Natural killer cell (primary cell): ENCODE measurements at regions not wholly inside any gene's neighbourhood (a gene's known extent, or its start where the extent isn't known, plus 50 kb on each side); places are given as distances from the start of the nearest gene placed in this dataset.
A peak's percentile ranks its signal among the peaks of the same experiment; 100 is the strongest.

Experiments
- ATAC-seq, 3 donors: fragments of 150-1000 bp in 2 of 3; fragments of 200-7000 bp in 1 of 3; cut with Tn5 transposase; 1 replicate in 1 of 3; 2 replicates in 2 of 3; pipeline ENCODE4 v1.10.0; 2021; ENCODE audit warnings: mild to moderate bottlenecking in 2 of 3, moderate library complexity in 2 of 3
- DNase-seq, 2 donors: peaks; one replicate each; pipeline versions ENCODE4 v3.0.0 to v3.0.0-alpha.2; 2013 to 2021; ENCODE audit warnings: mixed read lengths in 1 of 2
- H3K27ac ChIP-seq: one replicate; pipeline ENCODE4 v1.5.1; 2013; ENCODE audit warnings: mild to moderate bottlenecking, low read length
- H3K27me3 ChIP-seq: one replicate; pipeline ENCODE4 v1.6.1; 2013; ENCODE audit warnings: low read length; ENCODE audit not compliant: control insufficient read depth, insufficient read depth
- H3K36me3 ChIP-seq: one replicate; pipeline ENCODE4 v1.6.1; 2013; ENCODE audit warnings: low read length; ENCODE audit not compliant: control insufficient read depth, insufficient read depth
- H3K4me1 ChIP-seq: one replicate; pipeline ENCODE4 v1.6.1; 2013; ENCODE audit warnings: low read length; ENCODE audit not compliant: control insufficient read depth, insufficient read depth
- H3K4me3 ChIP-seq: one replicate; pipeline ENCODE4 v1.5.1; 2013; ENCODE audit warnings: low read length
- H3K9me3 ChIP-seq: one replicate; pipeline ENCODE4 v1.6.1; 2013; ENCODE audit warnings: low read length; ENCODE audit not compliant: control insufficient read depth, insufficient read depth
- H3K27ac Mint-ChIP-seq, 2 donors: one replicate each; pipeline ENCODE4 v1.8.0; 2022; ENCODE audit warnings: mild to moderate bottlenecking in 2 of 2, mixed read lengths in 2 of 2, moderate library complexity in 1 of 2
- H3K27me3 Mint-ChIP-seq, 2 donors: one replicate each; pipeline ENCODE4 v1.8.0; 2022; ENCODE audit warnings: low read depth in 2 of 2, mixed read lengths in 2 of 2
- H3K36me3 Mint-ChIP-seq: one replicate; pipeline ENCODE4 v1.8.0; 2022; ENCODE audit warnings: mixed read lengths
- H3K4me1 Mint-ChIP-seq, 2 donors: one replicate each; pipeline ENCODE4 v1.8.0; 2022; ENCODE audit warnings: mixed read lengths in 2 of 2
- H3K4me3 Mint-ChIP-seq: one replicate; pipeline ENCODE4 v1.8.0; 2022; ENCODE audit warnings: mild to moderate bottlenecking, moderate library complexity, mixed read lengths
- H3K9me3 Mint-ChIP-seq, 2 donors: one replicate each; pipeline ENCODE4 v1.8.0; 2022; ENCODE audit warnings: mixed read lengths in 2 of 2
- CTCF ChIP-seq: fragments of 200-600 bp; IDR thresholded peaks from one replicate; pipeline ENCODE4 v1.8.0; 2022; ENCODE audit warnings: antibody characterized with exemption
- WGBS: methylation state at CpG from one replicate; pipeline ENCODE4 v1.1.7; 2013; ENCODE audit warnings: missing lambda C conversion rate; ENCODE audit not compliant: insufficient coverage; 5-methylcytosine and 5-hydroxymethylcytosine counted together
- intact Hi-C: fragments of 100-400 bp; cut with micrococcal nuclease; formaldehyde crosslinking; loops from one replicate; pipeline ENCODE4 v1.14.2; 2022

DNA sequence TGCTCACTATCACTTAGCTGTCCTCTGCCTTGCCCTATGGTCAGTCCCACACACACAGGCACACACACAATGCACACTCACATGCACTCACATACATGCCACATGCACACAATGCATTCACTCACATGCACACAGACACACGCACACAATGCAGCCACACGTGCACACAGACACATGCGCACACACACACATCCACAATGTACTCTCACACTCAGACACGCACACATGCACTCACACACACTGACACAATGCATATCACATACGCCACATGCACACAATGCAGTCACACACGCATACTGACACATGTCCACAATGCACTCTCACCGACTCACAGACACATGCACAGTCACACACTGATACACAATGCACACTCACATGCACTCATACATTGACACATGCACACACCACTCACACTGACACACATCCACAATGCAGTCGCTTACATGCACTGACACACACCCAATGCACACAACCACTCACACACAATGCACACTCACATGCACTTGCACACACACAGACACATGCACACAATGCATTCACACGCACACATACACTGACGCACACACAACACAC lies 99.7 kb downstream of the ENGASE start:
- no peak for TF ChIP-seq CTCF
- Histone ChIP-seq H3K4me1 (no peaks in the 10 kb centered on the region), H3K4me3 (no peak overlapping the region), H3K9me3 (no peaks in the 10 kb centered on the region), H3K27me3 (no peaks in the 10 kb centered on the region), H3K27ac (no peak overlapping the region), H3K36me3 (no peaks in the 10 kb centered on the region)
- Mint-ChIP-seq H3K27me3 (no peaks in the 10 kb centered on the region), H3K9me3 (no peaks in the 10 kb centered on the region), H3K36me3 (no peaks in the 10 kb centered on the region), H3K4me3 (no peak overlapping the region), H3K27ac (no peak overlapping the region), H3K4me1 (peaks cover 0 to 5% of the 10 kb centered on the region in 2 donors)
- WGBS = 97% methylated on average over 10 of the region's 10 CpGs
- intact Hi-C loops = no loop called here
- ATAC-seq (peak in 1 of 3 donors; percentile 24), DNase-seq (no peak)

GRCh38 chr17:79171188-79171587 lies 96.6 kb downstream of the ENGASE start:
- no peaks in the 10 kb centered on the region for H3K9me3 ChIP-seq
- no peak overlapping the region for H3K27ac Mint-ChIP-seq
- H3K36me3 ChIP-seq = no peaks in the 10 kb centered on the region
- no peak for ATAC-seq
- intact Hi-C loops = no loop called here
- no peaks in the 10 kb centered on the region for H3K9me3 Mint-ChIP-seq
- no peak overlapping the region for H3K27ac ChIP-seq
- 83% methylated on average over 13 of the region's 13 CpGs for WGBS
- H3K27me3 ChIP-seq = no peaks in the 10 kb centered on the region
- H3K4me1 ChIP-seq = no peaks in the 10 kb centered on the region
- no peak for DNase-seq
- peaks cover 0 to 5% of the 10 kb centered on the region in 2 donors for H3K4me1 Mint-ChIP-seq
- no peak overlapping the region for H3K4me3 ChIP-seq
- TF ChIP-seq CTCF = no peak
- no peaks in the 10 kb centered on the region for H3K36me3 Mint-ChIP-seq
- H3K4me3 Mint-ChIP-seq = no peak overlapping the region
- no peaks in the 10 kb centered on the region for H3K27me3 Mint-ChIP-seq

DNA sequence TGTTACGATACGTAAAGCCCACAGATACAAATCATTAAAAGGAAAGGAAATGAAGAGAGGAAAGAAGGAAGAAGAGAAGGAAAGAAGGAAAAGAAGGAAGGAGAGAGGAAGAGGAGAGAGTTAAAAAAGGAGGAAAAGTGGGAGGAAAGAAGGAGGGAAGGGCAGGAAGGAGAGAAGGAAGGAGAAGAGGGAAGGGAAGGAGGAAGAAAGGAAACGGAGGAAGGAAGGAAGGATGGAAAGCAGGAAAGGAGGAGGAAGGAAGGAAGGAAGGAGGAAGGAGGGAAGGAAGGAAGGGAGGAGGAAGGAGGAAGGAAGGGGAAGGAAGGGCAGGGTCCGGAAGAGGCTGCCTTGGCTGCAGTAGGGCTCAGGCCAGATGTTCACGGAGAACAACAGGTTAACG lies 95.2 kb downstream of the ENGASE start:
- no peak for TF ChIP-seq CTCF

GRCh38 chr17:79169366-79169765 lies 94.7 kb downstream of the ENGASE start:
- Histone ChIP-seq H3K27ac (no peak overlapping the region), H3K9me3 (no peaks in the 10 kb centered on the region), H3K36me3 (no peaks in the 10 kb centered on the region), H3K4me1 (no peaks in the 10 kb centered on the region), H3K4me3 (no peak overlapping the region), H3K27me3 (no peaks in the 10 kb centered on the region)
- Mint-ChIP-seq H3K27me3 (no peaks in the 10 kb centered on the region), H3K36me3 (no peaks in the 10 kb centered on the region), H3K27ac (no peak overlapping the region), H3K9me3 (no peaks in the 10 kb centered on the region), H3K4me1 (peaks cover 0 to 3% of the 10 kb centered on the region in 2 donors), H3K4me3 (no peak overlapping the region)
- no peak for TF ChIP-seq CTCF
- 80% methylated on average over 11 of the region's 11 CpGs for WGBS
- DNase-seq = no peak
- no peak for ATAC-seq
- intact Hi-C loops = no loop called here

More for the DNA sequence above, 95.2 kb downstream of the ENGASE start:
- Histone ChIP-seq H3K4me1 (no peaks in the 10 kb centered on the region), H3K4me3 (no peak overlapping the region), H3K27ac (no peak overlapping the region), H3K36me3 (no peaks in the 10 kb centered on the region), H3K27me3 (no peaks in the 10 kb centered on the region), H3K9me3 (no peaks in the 10 kb centered on the region)
- no peak overlapping the region for H3K27ac Mint-ChIP-seq
- peaks cover 0 to 5% of the 10 kb centered on the region in 2 donors for H3K4me1 Mint-ChIP-seq
- no peak overlapping the region for H3K4me3 Mint-ChIP-seq
- DNase-seq (no peak), ATAC-seq (no peak)
- no peaks in the 10 kb centered on the region for H3K36me3 Mint-ChIP-seq
- intact Hi-C loops = no loop called here
- no peaks in the 10 kb centered on the region for H3K9me3 Mint-ChIP-seq
- 90% methylated on average over 6 of the region's 6 CpGs for WGBS
- no peaks in the 10 kb centered on the region for H3K27me3 Mint-ChIP-seq
